HG03097 (cell line): ENCODE measurements at regions not wholly inside any gene's neighbourhood (a gene's known extent, or its start where the extent isn't known, plus 50 kb on each side); places are given as distances from the start of the nearest gene placed in this dataset.

ENCODE experiments used
- ATAC-seq: cut with Tn5 transposase; IDR thresholded peaks from one replicate; pipeline ENCODE4 v1.9.1; 2021; ENCODE audit not compliant: unreplicated experiment, low FRiP score

GRCh38 chr5:166027582-166027981, 2263.9 kb upstream of the WWC1 start:
- no peak for ATAC-seq

DNA sequence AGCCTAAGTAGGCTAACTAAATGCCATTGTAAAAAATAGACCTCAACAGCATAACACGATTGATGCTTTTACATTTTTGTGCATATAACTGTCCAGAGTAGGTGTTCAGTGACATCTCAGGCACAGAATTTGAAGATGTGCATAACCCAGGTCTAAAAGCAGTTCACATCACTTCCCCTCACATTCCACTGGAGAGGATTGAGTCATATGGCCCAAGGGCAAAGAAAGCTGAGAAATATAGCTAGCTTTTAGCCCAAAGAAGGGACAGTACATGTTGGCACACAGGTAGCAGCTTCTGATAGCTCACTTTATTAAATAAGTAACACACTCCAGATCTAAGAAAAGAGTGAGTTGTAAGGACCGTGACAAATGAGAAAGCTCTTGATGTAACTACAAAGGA, 2259.5 kb upstream of the WWC1 start:
- no peak for ATAC-seq

- ATAC-seq, result no peak
These were observed 2258.8 kb upstream of the WWC1 start for GRCh38 chr5:166032601-166033000.

- ATAC-seq, result no peak
These were observed 2245.5 kb upstream of the WWC1 start for GRCh38 chr5:166045961-166046360.

DNA sequence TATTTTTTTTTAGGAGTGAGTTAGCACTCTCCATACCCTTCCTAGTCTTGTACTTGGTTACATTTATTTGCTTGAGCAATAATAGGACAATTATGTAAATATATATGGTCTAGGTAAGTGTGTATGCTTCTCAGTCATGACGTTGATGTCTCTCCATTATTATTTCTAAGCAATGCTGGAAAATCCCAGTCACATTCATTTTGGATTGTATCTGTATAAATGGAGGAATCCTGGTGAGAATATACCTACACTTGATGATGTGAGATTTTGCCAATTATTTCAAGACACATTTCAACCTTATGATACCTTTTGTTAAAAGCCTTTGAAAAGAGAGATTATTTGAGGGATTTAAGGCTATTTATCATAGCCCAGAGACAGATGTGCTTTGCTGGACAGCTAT, 2244.5 kb upstream of the WWC1 start:
- ATAC-seq, result no peak

DNA sequence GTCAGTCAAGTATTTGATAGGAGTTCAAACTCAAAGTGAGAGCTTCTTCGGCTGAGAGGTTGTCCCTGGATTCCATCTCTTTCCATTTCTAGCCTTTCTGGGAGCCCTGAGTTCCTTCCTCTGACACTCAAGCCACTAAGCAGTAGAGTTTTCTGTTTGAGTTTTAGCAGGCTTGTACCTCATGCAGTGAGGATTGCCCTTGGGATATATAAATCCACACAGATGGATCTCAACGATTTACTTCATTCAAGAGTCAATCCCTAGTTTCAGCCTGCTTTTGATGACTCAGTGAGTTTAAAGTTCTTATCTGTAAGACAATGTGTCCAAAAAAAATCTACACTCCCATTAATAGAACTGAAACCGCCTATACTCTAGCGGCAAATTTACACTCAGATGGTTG, 2240.9 kb upstream of the WWC1 start:
- no peak for ATAC-seq

- ATAC-seq, result no peak
These were observed 2232.8 kb upstream of the WWC1 start for GRCh38 chr5:166058660-166059059.

DNA sequence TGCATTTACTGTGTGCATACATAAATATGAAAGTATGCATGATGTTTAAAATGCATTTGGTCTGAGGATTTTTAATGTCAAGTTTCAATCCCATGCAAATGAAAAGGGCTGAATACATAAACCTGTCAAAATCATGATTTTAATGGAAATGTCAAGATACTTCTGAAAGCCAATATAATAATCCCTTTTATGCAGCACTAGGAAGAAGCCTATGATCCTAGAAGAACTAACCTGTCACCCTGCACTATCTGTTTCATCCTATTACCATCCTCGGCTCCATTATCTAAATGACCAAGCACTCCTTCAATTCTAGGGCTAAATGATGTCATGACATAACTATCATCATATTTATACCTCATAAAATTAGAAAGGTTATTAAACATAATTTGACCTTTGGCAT, 2229.4 kb upstream of the WWC1 start:
- ATAC-seq, result no peak

GRCh38 chr5:166062719-166063118, 2228.7 kb upstream of the WWC1 start:
- ATAC-seq, result no peak

GRCh38 chr5:166063261-166063660, 2228.2 kb upstream of the WWC1 start:
- ATAC-seq, result no peak

DNA sequence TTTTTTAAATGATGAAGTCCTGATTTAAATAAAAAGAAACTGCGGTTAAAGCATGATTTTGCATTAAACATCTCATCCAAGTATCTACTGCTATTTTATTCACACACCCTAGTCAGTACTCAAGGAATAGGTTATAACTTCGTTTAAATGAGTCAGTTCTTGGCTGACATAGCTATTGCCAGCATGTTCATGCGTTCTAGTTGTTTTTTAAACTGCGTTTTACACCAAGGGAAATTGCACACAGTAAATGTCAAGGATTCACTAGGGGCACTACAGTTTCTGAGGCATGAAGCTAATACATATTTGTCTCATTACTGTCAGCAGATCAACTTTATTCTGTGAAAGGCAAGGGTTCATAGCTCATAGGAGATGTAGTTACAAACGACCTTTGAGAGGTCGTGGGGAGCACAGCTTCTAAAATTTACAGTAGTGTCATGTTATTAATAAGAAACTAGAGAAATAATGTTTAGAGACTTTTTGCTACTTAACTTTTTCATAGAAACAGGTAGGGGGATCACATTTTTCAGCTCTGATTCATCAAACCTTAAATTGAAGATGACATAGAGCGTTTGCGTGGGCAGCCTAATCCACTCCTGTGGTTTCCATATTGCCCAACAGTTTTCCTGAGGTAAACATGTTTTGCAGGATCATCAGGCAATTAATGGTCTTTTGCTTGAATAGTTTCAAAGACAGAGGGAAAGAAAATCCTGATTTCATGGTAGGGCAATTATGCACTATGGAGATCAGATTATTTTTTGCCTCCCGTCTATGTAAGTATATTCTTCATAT, 2222.7 kb upstream of the WWC1 start:
- no peak for ATAC-seq

DNA sequence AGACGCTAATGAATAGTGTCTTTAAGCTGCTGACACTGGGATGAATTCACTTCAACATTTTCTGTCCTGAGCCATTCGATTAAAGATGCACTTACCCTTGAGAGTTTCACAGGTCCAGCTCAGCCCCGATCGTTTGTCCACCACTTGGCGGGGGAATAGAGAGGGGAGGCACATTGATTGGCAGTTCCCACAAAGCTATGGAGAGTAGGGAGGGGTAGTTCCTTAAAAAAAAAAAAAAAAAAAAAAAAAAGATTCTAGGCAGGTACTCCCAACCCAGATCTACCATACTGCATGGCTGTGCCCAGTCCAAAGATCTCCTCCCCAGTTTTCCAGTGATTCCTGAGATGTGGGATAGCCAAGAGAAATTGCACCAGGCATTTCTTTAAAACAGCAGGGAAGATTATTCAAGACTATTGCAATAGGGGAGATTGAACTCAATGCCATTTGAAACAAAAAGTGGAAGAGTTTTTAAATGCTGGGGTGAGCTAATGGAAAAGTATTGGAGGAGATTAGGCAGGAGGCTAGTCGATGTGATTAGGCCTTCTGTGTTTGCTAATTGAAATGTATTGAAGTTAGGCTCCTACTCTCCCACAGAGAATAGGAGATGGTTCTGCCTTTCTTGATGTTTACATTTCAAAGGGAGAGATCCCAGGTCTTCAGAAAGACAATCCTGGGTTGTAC, 2217.4 kb upstream of the WWC1 start:
- ATAC-seq, result no peak

- ATAC-seq, result no peak
These were observed 2216.6 kb upstream of the WWC1 start for GRCh38 chr5:166074582-166075481.

DNA sequence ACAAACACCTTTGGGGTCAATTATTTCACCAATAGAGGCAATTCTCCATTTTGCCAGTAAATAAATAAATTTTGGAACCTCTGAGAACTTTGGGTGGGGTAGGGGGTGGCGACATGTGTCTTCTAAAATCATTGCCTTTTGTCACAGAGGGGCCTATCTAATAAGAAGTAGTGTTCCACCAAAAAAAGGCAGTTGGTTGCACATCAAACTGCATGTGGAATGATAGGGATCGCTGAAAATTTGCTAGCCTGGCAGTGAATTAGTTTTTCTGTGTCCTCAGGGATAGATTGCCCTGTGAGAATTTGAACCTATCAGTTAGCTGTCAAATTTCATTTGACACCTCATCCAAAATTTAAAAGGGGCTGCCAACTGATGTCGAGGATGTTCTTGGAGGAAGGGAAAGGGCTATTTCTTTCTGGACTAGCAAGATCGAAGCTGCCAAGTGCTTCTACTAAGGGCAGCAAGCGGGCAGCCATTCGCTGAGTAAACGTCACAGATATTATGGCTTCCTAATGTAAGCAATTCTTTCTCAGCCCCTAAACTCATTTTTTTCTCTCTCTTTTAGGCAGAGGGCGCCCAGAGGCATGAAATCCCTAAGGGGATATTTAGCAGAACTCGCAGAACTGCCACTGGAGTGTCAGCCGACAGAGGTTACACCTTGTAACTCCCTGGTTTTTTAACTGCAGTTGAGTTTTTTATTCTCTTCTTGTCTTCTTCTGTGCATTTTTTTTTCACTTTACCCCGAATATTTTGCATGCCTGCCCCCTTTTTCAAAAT, 2208.1 kb upstream of the WWC1 start:
- ATAC-seq, result no peak

DNA sequence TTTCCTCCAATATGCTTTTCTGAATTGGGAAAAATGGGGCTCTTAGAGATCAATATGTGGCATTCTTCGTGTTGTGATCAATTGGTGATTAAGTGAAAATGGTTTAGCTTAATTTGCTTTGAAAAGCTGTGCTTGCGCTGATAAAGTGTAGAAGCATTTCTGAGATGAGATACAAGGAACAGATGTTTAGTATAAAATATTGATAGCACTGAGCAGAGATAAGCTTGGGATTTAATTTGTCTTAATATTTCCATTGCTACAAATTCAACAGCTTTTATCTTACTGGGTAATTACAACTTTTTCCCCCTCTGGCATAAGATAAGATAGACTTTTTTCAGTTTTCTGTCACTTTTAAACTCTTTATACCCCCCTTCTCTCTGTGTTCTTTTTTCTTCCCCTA, 2204.9 kb upstream of the WWC1 start:
- ATAC-seq, result no peak

DNA sequence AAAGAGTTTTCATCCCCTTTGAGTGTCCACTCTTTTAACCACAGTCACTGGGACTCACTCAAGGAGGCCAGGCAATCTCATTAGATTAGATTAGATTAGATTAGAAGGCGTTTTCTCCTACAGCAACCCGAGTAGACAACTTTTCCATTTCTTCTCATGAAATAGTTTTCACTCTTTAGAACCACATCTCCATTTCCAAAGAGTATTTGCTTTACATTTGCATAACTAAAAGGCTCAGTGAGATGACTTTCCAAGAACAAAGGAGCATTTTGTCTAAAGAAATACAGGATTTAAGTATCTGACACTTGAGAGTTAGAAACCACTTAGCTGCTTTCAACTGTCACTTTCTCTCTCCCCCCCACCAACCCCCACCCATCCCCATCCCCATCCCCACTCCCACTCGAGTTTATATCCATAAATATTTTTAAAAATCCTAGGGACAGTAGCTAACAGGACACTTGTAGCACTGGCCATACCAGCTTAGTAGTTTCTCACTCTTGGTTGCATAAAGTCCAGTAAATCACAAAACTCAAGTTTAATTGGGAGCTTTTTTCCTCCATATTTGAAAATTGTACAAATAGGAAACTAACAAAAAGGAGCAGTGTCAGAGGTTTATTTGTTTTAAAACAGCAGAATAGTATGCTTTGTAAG, 2202.9 kb upstream of the WWC1 start:
- ATAC-seq, result no peak

GRCh38 chr5:166091931-166092330, 2199.5 kb upstream of the WWC1 start:
- ATAC-seq, result no peak

- no peak for ATAC-seq
These were observed 2198.1 kb upstream of the WWC1 start for GRCh38 chr5:166093312-166093711.

GRCh38 chr5:166102947-166103346, 2188.5 kb upstream of the WWC1 start:
- ATAC-seq, result no peak

DNA sequence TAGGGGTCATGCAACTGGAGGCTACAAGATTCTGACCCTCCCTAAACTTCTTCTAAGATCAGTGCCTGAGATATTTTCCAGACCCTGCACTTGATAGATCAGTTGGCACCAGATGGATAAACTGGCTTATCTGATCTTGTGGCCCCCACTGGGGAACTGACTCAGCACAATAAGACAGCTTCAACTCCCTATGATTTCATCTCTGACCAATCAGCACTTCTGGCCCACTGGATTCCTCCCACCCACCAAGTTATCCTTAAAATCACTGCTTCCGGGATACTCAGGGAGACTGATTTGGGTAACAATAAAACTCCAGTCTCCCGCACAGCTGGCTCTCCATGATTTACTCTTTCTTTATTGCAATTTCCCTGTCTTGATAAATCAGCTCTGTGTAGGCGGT, 2180.4 kb upstream of the WWC1 start:
- ATAC-seq, result no peak
